ENCODE measurements at regions not wholly inside any gene's neighbourhood (a gene's known extent, or its start where the extent isn't known, plus 50 kb on each side); places are given as distances from the start of the nearest gene placed in this dataset.

DNA sequence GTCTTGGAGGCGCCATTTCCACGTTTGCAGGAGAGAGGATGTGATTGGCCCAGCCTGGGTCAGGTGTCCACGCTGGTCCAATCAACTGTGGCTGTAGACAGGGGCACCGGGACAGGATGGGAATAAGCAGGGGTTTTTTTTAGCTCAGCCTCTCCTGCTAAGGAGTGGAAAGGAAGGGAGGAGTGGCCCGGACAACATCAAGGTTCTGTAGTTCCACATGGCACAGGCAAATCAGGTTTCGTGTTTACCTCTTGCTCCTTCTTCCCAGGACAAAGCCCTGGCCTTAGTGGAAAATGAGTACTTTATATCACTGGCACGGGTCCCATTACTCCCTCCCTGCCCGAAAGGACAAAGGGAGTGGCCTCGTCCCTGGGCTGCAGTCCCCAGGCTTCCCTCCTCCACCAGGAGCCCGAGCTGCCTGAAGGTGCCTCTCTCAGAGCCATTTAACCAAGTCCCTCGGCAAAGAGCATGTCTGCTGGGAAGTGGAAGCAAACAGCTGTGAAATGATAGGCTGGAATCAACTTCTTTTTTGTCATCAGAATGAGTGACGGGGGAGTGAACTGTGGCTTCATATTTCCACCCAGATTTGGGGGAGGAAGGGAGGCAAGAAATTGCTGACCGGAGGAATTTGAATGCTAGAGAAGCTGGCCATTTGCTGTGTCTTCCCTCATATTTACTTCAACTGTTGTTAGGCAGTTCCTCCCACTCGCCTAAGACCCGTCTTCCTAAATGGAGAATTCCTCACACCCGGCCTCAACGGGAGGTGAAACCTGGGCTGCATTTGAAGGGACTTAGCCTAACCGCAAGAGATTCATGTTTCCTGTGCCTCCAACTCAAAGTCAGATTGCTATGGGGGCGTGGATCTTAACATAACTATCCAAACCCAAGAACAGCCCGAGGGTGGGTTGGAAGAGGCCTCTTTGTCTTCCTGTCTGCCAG, 84.9 kb upstream of the SLC44A3 start:
- DNase-seq: no peak

DNA sequence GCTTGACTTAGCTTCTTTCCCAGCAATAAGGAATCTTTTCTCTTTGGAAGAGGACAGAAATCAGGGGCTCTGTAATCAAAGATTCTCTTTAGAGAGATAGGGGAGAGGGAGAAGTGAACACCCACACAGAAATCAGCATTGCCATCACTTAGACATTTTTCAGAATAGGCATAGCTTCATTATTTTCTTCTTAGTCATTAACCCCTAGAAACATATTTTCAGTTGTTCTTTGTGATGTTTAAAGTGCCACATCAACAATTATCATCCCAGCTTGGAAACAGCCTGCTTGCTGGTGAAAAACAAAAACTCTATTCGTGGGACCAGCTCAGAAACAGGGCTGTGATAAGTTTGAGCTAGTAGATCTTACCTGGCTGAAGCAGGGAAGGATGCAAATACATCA, 88.3 kb upstream of the SLC44A3 start:
- no peak for DNase-seq

DNA sequence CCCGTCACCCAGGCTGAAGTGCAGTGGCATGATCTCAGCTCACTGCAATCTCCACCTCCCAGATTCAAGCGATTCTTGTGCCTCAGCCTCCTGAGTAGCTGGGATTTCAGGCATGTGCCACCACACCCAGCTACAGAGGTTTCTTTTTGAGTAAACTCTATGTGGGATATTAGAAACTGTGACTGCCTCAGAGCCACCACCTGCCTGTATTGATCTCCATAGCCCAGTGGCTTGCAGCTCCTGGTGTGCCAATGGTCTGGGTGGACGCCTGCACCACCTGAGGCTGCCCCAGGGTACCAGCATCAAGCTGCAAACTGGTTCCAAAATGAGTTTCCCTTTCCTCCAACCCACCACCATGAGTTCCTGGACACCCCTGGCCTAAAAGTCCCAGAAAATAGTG, 89.7 kb upstream of the SLC44A3 start:
- no peak for DNase-seq

DNA sequence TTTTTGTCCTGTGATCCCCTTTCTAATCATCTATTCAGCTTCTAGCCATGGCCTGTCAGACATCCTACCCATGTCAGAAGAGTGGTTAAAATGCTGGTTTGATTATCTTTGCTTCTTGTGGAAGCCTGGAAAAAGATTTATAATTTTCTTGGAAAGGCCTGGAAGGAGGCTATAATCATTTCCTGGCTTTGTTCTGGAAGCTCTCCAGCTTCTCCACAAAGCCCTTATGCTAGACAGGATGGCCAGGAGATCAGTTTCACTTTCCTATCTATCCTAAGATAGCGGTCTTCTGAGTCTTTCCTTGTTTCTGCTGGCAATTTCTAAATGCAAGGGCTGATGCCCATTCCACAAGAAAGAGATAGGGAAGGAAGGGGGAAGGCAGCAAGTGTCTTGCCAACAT, 90.9 kb upstream of the SLC44A3 start:
- no peak for DNase-seq

DNA sequence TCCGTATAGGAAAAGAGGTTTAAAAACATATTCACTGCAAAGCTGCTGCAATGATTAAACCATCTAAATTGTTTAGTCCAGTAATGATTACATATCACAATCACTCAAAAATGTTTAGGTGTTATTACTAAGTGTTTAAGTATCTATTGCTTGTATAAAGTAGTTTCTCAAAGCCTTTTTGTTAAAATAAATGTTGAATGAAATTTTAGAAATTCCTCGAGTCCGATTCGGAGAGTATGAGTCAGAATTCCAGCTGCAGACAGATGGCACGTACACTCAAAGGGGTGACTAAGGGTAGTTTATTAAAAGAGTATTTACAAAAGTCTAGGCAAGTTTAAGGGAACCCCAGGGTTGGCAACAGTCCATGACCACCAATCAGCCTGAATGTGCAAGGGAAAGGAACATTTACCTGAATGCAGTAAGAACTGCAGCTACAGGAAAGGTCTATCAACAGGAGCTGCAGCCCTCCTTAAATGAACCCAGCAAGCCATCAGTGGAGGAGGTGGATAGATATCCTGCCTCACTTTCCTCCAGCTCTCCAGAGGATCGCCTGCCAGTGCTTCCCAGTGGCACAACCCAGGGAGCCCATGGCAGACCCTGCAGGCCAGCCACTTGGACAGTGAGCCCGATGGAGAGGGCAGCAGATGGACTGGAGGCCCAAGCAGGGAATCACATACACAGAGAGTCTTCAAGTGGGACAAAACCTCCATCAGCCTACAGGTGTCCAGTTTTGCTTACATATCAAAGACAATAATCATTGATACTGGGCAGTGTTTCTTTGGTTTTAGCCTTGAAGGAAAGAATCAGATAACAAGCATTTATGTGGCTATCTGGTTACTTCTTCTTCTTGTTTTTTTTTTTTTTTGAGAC, 92.1 kb upstream of the SLC44A3 start:
- DNase-seq: no peak

DNA sequence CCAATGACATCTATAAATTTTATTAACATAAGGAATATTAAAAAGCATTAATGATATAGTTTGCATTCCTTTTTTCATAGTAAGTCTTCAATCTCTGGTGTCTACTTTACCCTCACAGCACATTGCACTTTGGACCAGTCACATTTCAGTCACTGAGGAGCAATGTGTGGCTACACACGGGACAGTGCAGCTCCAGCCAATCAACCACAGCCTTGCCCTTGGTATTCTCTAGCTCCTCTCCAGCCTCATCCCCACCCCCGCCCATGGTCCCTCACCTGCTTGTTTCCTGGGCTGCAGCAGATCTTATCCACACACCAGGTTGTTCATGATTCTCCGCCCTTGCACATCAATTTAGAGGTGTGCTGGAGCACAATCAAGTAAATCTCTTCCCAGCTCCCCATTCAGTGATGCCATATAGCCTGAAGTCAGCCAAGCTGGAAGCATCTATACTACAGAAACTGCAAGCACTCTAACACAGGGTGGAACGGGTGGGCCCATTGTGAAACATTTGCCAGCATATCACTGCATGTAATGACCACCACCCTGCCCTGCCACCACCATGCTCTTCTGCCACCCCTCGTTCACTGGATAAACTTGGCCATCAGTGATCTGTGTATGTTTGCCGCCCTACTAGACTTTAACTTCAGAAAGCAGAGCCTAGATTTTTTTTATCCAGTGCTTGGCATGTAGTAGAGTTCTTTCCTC, 93.0 kb upstream of the SLC44A3 start:
- DNase-seq: no peak

DNA sequence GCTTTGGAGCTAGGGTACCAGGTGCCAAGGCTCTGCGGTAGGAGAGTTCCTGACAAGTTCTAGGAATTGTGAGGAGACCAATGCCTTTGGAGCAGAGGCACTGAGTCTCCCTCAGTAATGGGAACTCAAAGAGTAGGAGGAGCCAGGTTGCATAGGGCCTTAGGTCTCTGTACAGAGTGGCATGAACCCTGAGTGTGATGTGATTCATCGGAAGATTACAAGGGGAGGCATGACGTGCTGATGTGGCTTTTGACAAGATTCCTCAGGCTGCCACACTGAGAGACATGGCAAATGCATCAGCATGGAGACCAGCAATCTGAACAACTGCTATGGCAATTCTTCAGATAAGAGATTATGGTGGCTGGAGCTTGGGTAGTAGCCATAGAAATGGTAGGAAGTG, 94.6 kb upstream of the SLC44A3 start:
- no peak for DNase-seq

DNA sequence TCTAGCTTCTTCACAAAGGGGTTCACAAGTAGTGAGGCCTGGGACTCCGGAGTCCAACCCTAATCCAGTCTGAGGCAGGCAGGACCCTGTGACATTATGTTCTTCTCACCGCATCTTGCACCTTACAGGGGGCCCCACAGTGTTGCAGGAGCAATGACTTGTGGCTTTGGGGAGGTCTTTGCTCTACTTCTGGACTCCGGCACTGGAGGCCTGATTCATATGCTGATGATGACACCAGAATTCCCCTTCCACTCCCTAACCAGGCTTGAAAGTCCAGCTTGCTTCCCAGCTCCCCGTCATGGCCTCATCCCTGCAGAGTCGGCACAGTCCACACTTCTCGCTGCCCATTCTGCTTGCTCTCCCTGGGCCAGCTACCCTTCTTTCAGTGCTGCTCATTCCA, 96.3 kb upstream of the SLC44A3 start:
- DNase-seq: no peak

DNA sequence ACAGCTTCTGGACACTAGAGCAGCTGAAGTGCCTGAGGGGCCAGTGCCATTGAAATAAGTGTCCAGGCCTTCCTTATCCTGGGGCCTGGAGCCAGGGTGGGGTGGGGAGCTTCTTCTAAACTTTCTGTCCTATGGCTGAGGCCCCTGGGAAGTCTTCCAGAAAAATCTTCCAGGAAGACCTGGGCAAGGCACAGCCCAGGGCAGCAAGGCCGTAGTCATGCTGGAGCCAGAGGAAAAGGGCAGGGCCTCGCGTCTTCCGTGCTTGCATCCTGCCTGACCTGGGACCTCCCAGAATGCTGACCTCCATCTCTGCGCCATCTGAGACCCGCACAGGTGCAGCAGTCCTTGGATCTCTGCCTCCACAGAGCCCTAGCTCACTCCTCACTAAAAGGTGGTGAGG, 96.7 kb upstream of the SLC44A3 start:
- DNase-seq: no peak

DNA sequence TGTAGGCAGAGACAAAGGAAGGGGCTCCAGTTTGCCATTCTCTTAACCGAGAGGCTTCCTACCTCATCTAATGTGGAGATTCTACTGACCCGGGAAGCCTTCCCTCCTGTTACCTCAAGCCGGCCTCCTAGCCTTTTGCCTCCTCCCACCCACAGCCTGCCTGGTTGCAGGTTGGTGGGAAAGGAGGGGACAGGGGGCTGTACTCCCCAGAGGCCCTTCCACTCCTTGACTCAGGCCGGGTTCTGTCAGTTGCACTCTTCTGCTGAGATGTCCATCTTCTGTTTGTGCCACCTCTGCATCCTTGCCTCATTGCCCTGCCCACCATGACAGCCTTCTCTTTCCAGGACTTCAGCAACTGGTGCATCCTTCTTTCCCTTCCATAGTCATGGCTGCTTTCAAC, 98.0 kb upstream of the SLC44A3 start:
- no peak for DNase-seq

DNA sequence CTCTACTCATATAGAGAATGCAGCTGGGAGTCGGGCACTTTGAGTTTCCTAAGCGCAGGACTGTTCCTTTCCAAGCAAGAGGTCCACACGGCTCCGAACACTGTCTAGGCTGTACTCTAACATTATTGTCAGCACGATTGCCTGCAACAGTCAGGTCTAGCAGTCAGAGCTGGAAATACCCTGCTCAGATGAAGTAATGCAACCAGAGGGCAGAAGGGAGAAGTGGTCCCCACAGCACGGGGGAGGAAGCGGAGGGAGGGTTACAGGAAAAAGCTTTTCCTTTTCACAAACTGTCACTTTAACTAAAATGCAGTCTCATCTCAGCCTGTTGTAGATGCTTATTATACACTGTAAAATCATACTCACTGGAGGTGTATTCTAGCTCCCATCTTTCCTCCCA, 98.9 kb upstream of the SLC44A3 start:
- no peak for DNase-seq

DNA sequence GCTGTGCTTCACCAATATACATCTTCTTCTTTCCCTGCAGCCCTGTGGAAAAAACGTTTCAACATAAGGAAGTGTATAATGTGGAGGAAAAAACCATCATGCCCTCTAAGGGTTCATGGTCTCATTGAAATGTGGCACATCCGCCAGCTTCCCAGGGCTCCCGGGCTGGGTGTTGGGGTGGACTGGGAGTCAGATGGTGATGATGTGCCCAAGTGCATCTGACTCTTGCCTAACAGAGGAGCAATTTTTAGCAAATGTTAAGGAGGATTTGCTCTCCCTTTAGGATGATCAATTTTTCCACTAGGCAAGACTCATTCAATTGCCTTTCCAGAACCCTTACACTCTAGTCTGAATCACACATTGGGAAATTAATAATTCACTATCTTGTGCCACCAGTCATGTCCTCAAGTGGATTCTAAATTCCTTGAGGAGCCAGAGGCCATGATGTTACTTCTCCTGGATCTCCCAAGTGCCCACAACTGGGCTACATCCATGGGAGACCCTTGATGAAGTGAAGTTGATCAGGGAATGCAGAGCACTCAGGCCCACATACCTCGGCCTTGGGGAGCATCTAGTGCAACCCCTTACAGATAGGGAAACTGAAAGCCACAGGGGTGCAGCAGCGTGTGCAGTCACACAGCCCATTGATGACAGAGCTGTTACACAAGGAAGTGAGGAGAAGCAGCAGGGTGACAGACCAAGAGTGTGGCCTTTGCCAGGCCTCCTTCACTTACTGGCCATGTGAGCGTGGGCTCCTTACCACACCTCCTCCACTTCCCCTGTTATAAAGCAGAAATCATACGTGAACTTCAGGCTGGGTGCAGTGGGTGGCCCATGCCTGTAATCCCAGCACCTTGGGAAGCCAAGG, 100.0 kb upstream of the SLC44A3 start:
- no peak for DNase-seq

DNA sequence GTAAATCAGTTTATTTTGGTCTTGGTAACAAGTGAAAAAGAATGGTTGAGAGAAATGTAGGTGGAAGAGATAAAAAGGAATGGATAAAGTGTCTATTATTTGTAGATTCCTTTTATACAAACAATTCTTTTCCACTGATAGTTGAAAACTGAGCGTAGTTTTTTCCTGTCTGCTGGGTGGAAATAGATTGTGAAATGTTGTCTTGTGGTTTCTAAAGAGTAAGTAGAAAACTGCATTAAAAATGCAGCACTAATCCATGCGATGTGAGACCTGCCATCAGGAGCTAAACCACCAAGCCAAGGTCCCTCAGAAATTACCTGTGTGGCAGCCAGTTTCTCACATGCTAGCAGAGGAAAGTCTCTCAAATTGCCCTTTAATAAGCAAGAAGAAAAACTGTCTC, 103.2 kb upstream of the SLC44A3 start:
- no peak for DNase-seq

DNA sequence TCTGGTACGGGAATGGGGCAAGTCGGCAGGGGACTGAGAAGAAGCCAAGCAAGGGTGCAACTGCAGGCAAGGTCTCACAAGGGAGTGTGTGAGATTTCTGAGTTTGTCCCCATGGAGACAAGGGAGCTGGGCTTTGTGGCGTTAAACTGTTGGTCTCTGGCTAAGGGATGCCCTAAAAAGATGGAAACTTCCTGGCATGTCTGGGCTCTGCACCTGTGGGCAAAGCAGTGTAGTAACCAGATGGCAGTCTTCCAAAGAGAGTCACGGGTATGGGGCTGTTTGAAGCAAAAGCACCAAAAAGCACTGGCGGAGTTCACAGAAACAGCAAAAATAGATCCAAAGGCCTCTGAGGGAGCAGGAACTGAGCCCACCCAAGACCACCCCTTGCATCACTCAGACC, 104.8 kb upstream of the SLC44A3 start:
- DNase-seq: no peak

DNA sequence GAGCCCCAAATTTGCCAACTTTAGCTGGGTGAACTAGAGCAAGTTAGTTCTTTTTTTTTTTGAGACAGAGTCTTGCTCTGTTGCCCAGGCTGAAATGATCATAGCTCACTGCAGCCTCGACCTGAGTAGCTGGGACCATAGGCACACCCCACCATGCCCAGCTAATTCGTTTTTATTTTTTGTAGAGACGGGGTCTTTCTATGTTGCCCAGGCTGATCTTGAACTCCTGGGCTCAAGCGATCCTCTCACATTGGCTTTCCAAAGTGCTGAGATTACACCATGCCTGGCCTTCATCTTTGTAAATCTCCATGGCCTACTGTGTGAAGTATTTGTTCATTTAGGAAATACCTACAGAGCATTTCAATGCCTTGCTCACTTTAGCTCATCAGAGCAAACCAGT, 105.6 kb upstream of the SLC44A3 start:
- no peak for DNase-seq

DNA sequence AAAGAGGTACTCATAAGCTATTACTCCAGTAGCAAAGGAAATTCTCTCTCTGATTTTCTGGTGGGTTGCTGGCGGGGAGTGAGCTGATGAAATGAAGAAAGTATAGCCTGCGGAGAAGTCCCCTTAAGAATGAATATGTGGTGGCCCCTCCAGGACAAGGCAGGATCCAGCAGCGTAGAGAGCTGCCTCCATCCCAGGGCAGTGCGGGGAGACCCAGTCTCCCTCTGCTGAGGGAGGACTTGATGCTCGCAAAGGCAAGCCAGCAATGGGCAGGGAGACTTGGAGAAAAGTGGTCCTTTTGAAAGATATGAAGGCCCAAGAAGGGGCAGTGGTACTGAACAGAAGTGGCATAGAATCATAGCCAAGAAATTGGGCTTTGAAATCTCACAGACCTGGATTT, 106.0 kb upstream of the SLC44A3 start:
- DNase-seq: no peak

DNA sequence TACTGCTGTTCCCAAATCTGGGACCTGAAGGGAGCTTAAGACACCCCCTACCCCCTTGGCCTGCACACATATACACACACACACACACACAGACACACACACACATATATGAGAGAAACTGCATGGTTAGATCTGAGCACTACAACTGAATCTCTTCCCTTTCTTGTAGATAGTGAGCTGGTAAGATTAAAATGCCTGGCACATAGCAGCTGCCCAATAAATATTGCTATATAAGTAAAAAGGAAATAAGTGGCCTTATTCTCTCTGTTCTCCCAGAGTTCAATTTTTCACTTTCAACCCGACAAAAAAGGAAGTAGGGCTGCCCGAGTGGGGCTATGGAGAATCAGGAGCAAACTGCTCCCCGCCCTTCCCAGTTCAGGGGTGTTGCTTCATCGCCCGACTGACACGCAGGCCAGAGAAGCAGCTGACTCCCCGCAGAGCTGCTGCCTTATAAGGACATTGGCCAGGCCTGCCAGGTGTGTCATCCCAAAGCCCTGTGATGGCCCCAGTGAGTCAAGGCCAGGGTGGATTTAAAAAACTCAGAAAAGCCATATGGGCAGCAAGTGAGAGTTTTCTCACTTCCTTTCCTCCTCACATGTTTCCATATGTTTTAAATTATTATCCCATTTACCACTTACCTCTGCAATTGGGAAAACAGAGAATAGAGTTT, 106.5 kb upstream of the SLC44A3 start:
- peak; percentile 32 for DNase-seq

DNA sequence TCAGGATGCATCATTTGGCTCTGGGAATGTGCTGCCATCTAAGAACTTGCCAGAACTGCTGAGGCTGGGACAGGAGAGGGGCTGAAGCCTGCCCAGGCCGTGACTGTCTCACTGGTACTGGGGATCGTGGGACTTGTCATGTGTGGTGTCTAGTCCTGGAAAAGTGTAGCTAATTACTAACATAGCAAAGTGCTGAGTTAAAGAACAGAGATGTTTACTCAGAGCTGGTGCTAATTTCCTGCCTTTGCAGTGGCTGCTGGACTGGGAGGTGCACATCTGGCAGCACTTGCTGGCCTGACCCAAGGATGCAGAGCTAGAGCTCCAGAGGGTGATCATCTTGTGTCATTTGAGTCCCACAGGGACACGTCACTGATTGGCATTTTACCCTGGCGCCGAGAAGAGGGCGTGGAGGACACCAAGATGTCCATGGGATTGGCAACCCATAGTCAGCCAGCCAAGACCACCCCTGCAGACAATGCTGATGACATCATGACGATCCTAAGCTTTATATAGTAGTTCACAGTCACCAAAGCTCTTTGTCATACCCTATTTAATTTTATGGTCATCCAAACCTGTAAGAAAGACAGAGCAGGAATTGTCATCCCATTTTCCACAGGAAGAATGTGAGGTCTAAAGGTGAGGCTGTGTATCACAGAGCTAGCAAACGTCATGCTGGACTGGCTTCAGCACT, 110.1 kb upstream of the SLC44A3 start:
- no peak for DNase-seq

DNA sequence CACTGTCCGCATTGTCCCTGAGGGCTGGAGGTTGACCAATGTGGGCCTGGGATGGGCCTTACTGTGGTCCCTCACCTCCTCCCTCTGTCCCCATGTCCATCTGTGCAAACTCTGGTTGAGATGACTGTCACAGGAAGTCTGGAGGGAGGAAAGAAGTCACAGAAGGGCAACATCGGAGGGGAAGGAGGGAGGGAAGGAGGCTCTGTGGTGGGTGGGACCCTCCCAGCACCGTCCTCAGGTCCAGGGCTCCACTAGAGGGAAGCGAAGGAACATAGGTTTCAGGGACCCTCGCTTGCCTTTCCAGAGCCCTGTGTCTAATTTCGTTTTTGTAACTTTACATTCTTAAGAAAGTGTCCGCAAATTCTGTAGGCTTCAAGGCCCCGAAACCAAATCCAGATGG, 111.3 kb upstream of the SLC44A3 start:
- DNase-seq: no peak

DNA sequence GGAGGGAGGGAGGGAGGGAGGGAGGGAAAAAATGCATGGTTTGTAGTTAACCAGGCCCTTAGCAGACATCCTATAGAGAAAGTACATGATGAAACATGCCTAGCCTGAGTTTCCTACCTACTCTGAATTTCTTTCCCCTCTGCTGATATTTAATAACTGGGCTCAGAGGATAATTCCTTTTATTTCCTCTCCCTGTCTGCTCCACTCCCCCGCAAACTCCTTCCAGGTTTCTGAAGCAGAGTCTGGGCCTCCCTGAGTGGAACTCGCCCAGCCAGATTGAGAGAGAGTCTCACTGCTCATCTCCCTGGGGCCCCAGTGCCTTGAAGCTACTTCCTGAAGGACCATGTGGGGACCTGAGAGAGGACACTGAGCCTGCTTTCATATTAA, 111.9 kb upstream of the SLC44A3 start:
- no peak for DNase-seq

Measured in NCI-H82 (cell line).